Caco-2 (cell line): ENCODE measurements at regions not wholly inside any gene's neighbourhood (a gene's known extent, or its start where the extent isn't known, plus 50 kb on each side); places are given as distances from the start of the nearest gene placed in this dataset.

ENCODE experiments used
- BruUV-seq: library from RNA; stranded (reverse); fragments of 400-500 nt; replicated peaks from 2 replicates; lab custom pipeline; 2021; lab: Mats Ljungman, UMichigan
- CTCF ChIA-PET: fragments of 300-600 bp; sonication (Branson Sonifier 250); formaldehyde crosslinking; loops from one replicate; lab custom pipeline; 2022; ENCODE audit warnings: antibody characterized with exemption; lab: Charles Lee
- POLR2A ChIA-PET: fragments of 300-600 bp; sonication (Branson Sonifier 250); formaldehyde crosslinking; loops from one replicate; lab custom pipeline; 2022; ENCODE audit warnings: antibody characterized with exemption; lab: Charles Lee
- DNase-seq, 2 experiments: peaks; one replicate each; pipeline versions ENCODE4 v3.0.0 to v3.0.0-alpha.2; 2020 to 2022
- H3K27me3 ChIP-seq: replicated peaks from 2 replicates; pipeline ENCODE4 v1.6.0; 2011; ENCODE audit warnings: low read length; ENCODE audit not compliant: control insufficient read depth, insufficient read depth
- H3K36me3 ChIP-seq: 2 replicates; pipeline ENCODE4 v1.5.1; 2011; ENCODE audit warnings: low read length; ENCODE audit not compliant: control insufficient read depth, insufficient read depth
- H3K4me1 ChIP-seq: fragments of 250-450 bp; sonication (Bioruptor Pico); 2 replicates; pipeline ENCODE4 v1.5.1; 2020; ENCODE audit warnings: mild to moderate bottlenecking
- H3K4me3 ChIP-seq: 2 replicates; pipeline ENCODE4 v1.5.1; 2011; ENCODE audit warnings: low read depth, mild to moderate bottlenecking, control low read depth, low read length
- H3K9me3 ChIP-seq: fragments of 250-450 bp; sonication (Bioruptor Pico); 2 replicates; pipeline ENCODE4 v1.5.1; 2020; ENCODE audit warnings: mild to moderate bottlenecking, moderate library complexity
- H3K27ac Mint-ChIP-seq: one replicate; pipeline ENCODE4 v1.8.0; 2022; ENCODE audit warnings: mixed read lengths; ENCODE audit not compliant: unreplicated experiment
- H3K27me3 Mint-ChIP-seq: one replicate; pipeline ENCODE4 v1.8.0; 2022; ENCODE audit warnings: mixed read lengths; ENCODE audit not compliant: insufficient read depth, unreplicated experiment
- H3K36me3 Mint-ChIP-seq: one replicate; pipeline ENCODE4 v1.8.0; 2022; ENCODE audit warnings: mild to moderate bottlenecking, mixed read lengths; ENCODE audit not compliant: insufficient read depth, unreplicated experiment
- H3K4me1 Mint-ChIP-seq: one replicate; pipeline ENCODE4 v1.8.0; 2022; ENCODE audit warnings: low read depth, mixed read lengths; ENCODE audit not compliant: unreplicated experiment
- H3K4me3 Mint-ChIP-seq: one replicate; pipeline ENCODE4 v1.8.0; 2022; ENCODE audit warnings: mild to moderate bottlenecking, moderate library complexity, mixed read lengths; ENCODE audit not compliant: unreplicated experiment
- H3K9me3 Mint-ChIP-seq: one replicate; pipeline ENCODE4 v1.8.0; 2022; ENCODE audit warnings: mixed read lengths; ENCODE audit not compliant: unreplicated experiment
- CTCF ChIP-seq, 2 experiments: fragments of 200-600 bp in 1 of 2; IDR thresholded peaks; 1 replicate in 1 of 2; 2 replicates in 1 of 2; pipeline versions ENCODE4 v1.5.1 to v1.8.0; 2011 to 2022; ENCODE audit warnings: antibody characterized with exemption in 1 of 2, control low read depth in 1 of 2, inconsistent platforms in 1 of 2, low read depth in 1 of 2, low read length in 1 of 2, mild to moderate bottlenecking in 1 of 2, moderate library complexity in 1 of 2; ENCODE audit not compliant: insufficient read depth in 1 of 2, severe bottlenecking in 1 of 2, unreplicated experiment in 1 of 2
- intact Hi-C: fragments of 100-400 bp; cut with micrococcal nuclease; formaldehyde crosslinking; loops from one replicate; pipeline ENCODE4 v1.10.0; 2022; ENCODE audit not compliant: unreplicated experiment

GRCh38 chr14:51544471-51544870 lies 107.2 kb upstream of the FRMD6 start:
- ChIA-PET CTCF (no interaction called here), POLR2A (no interaction called here)
- H3K36me3 ChIP-seq = no peaks in the 10 kb centered on the region
- no peaks in the 10 kb centered on the region for H3K27me3 Mint-ChIP-seq
- no peak overlapping the region for H3K4me3 Mint-ChIP-seq
- H3K36me3 Mint-ChIP-seq = no peaks in the 10 kb centered on the region
- no peak for TF ChIP-seq CTCF (IDR thresholded peaks at IDR 0.05; ENCODE audit: insufficient read depth in 1 of 2, low read depth in 1 of 2, low read length in 1 of 2, severe bottlenecking in 1 of 2, unreplicated experiment in 1 of 2)
- DNase-seq = no peak
- H3K4me1 Mint-ChIP-seq = peaks cover 32% of the 10 kb centered on the region
- BruUV-seq = no TSS peak
- no peaks in the 10 kb centered on the region for H3K9me3 ChIP-seq
- peaks cover 36% of the 10 kb centered on the region for H3K4me1 ChIP-seq
- H3K4me3 ChIP-seq = no peak overlapping the region
- H3K27me3 ChIP-seq = no peaks in the 10 kb centered on the region
- intact Hi-C loops = no loop called here
- H3K27ac Mint-ChIP-seq = no peak overlapping the region
- H3K9me3 Mint-ChIP-seq = peaks cover 1% of the 10 kb centered on the region

- Mint-ChIP-seq H3K27me3 (no peaks in the 10 kb centered on the region), H3K4me1 (peaks cover 30% of the 10 kb centered on the region), H3K9me3 (no peaks in the 10 kb centered on the region), H3K4me3 (no peak overlapping the region), H3K36me3 (no peaks in the 10 kb centered on the region), H3K27ac (no peak overlapping the region)
- DNase-seq = no peak
- Histone ChIP-seq H3K4me1 (peaks cover 32% of the 10 kb centered on the region), H3K27me3 (no peaks in the 10 kb centered on the region), H3K4me3 (no peak overlapping the region), H3K9me3 (no peaks in the 10 kb centered on the region), H3K36me3 (no peaks in the 10 kb centered on the region)
- intact Hi-C loops = no loop called here
- ChIA-PET POLR2A (no interaction called here), CTCF (no interaction called here)
- BruUV-seq = no TSS peak
- no peak for TF ChIP-seq CTCF (IDR thresholded peaks at IDR 0.05; ENCODE audit: insufficient read depth in 1 of 2, low read depth in 1 of 2, low read length in 1 of 2, severe bottlenecking in 1 of 2, unreplicated experiment in 1 of 2)
These were observed 106.8 kb upstream of the FRMD6 start for GRCh38 chr14:51544901-51545300.

- ChIA-PET POLR2A (no interaction called here), CTCF (no interaction called here)
- intact Hi-C loops = no loop called here
- H3K36me3 Mint-ChIP-seq = no peaks in the 10 kb centered on the region
- DNase-seq = no peak
- TF ChIP-seq CTCF (IDR thresholded peaks at IDR 0.05; ENCODE audit: insufficient read depth in 1 of 2, low read depth in 1 of 2, low read length in 1 of 2, severe bottlenecking in 1 of 2, unreplicated experiment in 1 of 2) = no peak
- no peaks in the 10 kb centered on the region for H3K27me3 ChIP-seq
- H3K27ac Mint-ChIP-seq = no peak overlapping the region
- BruUV-seq = no TSS peak
- no peak overlapping the region for H3K4me3 ChIP-seq
- H3K4me1 Mint-ChIP-seq = peaks cover 26% of the 10 kb centered on the region
- no peak overlapping the region for H3K4me3 Mint-ChIP-seq
- H3K36me3 ChIP-seq = no peaks in the 10 kb centered on the region
- no peaks in the 10 kb centered on the region for H3K27me3 Mint-ChIP-seq
- H3K9me3 Mint-ChIP-seq = no peaks in the 10 kb centered on the region
- H3K4me1 ChIP-seq = peaks cover 27% of the 10 kb centered on the region
- H3K9me3 ChIP-seq = no peaks in the 10 kb centered on the region
These were observed 106.3 kb upstream of the FRMD6 start for GRCh38 chr14:51545396-51545795.
